Tibial nerve (tissue), 4 donors: ENCODE measurements at regions not wholly inside any gene's neighbourhood (a gene's known extent, or its start where the extent isn't known, plus 50 kb on each side); places are given as distances from the start of the nearest gene placed in this dataset.

Experiments
- CTCF ChIP-seq, 5 experiments: fragments of 200-600 bp in 3 of 5; fragments of 450-650 bp in 2 of 5; sonication (generic) in 3 of 5; IDR thresholded peaks; one replicate each; pipeline ENCODE4 v1.5.1; 2016 to 2019; ENCODE audit warnings: antibody characterized with exemption in 5 of 5, mild to moderate bottlenecking in 3 of 5, moderate library complexity in 2 of 5
- EP300 ChIP-seq, 2 donors: sonication (generic); formaldehyde crosslinking; IDR thresholded peaks; one replicate each; pipeline ENCODE4 v1.6.1; 2017; ENCODE audit warnings: antibody characterized with exemption in 2 of 2, mild to moderate bottlenecking in 1 of 2
- POLR2A ChIP-seq, 2 donors: fragments of 450-650 bp; IDR thresholded peaks; one replicate each; pipeline ENCODE4 v1.6.1; 2017; ENCODE audit warnings: antibody characterized with exemption in 2 of 2, mild to moderate bottlenecking in 2 of 2, moderate library complexity in 2 of 2

GRCh38 chr7:69411018-69411417 lies 187.3 kb upstream of the AUTS2 start:
- TF ChIP-seq POLR2A (IDR thresholded peaks at IDR 0.05) (no peak), CTCF (IDR thresholded peaks at IDR 0.05) (no peak), EP300 (IDR thresholded peaks at IDR 0.05) (no peak)
